GM12872 (cell line): ENCODE measurements at regions not wholly inside any gene's neighbourhood (a gene's known extent, or its start where the extent isn't known, plus 50 kb on each side); places are given as distances from the start of the nearest gene placed in this dataset.

Experiments
- CTCF ChIP-seq: IDR thresholded peaks from 3 replicates; pipeline ENCODE4 v1.5.1; 2011; ENCODE audit warnings: low read depth, mild to moderate bottlenecking, low read length, moderate library complexity; ENCODE audit not compliant: insufficient read depth

- TF ChIP-seq CTCF: no peak
Observed at GRCh38 chr4:24040811-24041210, 151.0 kb upstream of the PPARGC1A start.

GRCh38 chr4:24033626-24034025 lies 143.8 kb upstream of the PPARGC1A start:
- no peak for TF ChIP-seq CTCF

GRCh38 chr4:24032371-24032989 lies 142.6 kb upstream of the PPARGC1A start:
- peak; percentile 36; the same call in 2 of the 3 replicates for TF ChIP-seq CTCF

GRCh38 chr4:24026596-24026995 lies 136.7 kb upstream of the PPARGC1A start:
- no peak for TF ChIP-seq CTCF

- no peak for TF ChIP-seq CTCF
Observed at GRCh38 chr4:24024605-24025004, 134.8 kb upstream of the PPARGC1A start.

GRCh38 chr4:24024157-24024556 lies 134.3 kb upstream of the PPARGC1A start:
- no peak for TF ChIP-seq CTCF

- no peak for TF ChIP-seq CTCF
Observed at GRCh38 chr4:24015782-24016181, 125.9 kb upstream of the PPARGC1A start.
